Bronchial epithelial cell (primary cell): ENCODE measurements at regions not wholly inside any gene's neighbourhood (a gene's known extent, or its start where the extent isn't known, plus 50 kb on each side); places are given as distances from the start of the nearest gene placed in this dataset.
"Not testable (repeated sequence)": the region's sequence is repeated elsewhere in the genome, so short reads cannot be mapped to it uniquely, and the experiment has no call there.

Experiments used
- DNase-seq: peaks from one replicate; pipeline ENCODE4 v3.0.0-alpha.2; 2010; ENCODE audit warnings: low read depth
- FAIRE-seq: peaks from 2 replicates; lab custom pipeline; 2011; peaks lifted over from hg19 to GRCh38; lab: Jason Lieb, UNC
- H3K27me3 ChIP-seq: 2 replicates; pipeline ENCODE4 v1.5.1; 2011; ENCODE audit warnings: low read length; ENCODE audit not compliant: control insufficient read depth, insufficient read depth
- H3K36me3 ChIP-seq: 2 replicates; pipeline ENCODE4 v1.5.1; 2011; ENCODE audit warnings: low read length; ENCODE audit not compliant: control insufficient read depth, insufficient read depth
- H3K4me3 ChIP-seq: 2 replicates; pipeline ENCODE4 v1.5.1; 2011; ENCODE audit warnings: mild to moderate bottlenecking, low read depth, low read length, control low read depth
- TF ChIP-seq, protein P1 (sequence below): IDR thresholded peaks from 2 replicates; pipeline ENCODE4 v1.5.1; 2011; ENCODE audit warnings: mild to moderate bottlenecking, moderate library complexity, low read length, control low read depth, inconsistent platforms; ENCODE audit not compliant: insufficient read depth, severe bottlenecking

DNA sequence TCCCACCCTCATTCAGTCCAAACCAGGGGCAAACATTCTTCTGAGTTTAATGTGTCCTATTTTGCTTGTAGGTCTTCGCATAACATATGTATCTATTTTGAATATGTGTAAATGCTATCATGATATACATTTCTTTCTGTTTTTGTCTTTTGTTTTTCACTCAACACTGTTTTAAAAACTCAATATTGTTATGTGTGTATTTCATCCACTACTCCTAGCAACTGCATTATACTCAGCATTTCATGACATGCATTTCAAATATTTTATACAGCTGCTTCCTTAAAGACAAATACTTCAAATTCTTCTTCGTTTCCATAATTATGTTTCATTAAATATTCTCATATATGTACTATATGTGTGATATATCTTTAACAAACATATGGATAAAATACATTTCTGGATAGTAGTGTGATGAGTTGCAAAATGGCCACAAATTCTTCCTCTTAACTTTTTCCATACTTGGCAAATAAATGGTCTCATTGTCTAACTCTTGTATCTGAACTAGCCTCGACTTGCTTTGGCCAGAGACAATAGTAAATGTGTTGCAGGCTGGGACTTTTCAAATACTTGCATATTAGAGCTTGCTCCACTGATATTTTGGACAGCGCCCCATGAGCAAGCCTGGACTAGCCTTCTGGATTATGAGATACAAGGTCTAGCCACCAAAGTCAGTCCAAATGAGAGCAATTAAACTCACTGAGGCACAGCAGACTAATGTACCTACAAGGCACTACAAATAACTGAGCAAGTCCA, 539.7 kb upstream of the KCND2 start:
- no peaks in the 10 kb centered on the region for H3K27me3 ChIP-seq
- FAIRE-seq (no peak), DNase-seq (peak; percentile 96)
- H3K4me3 ChIP-seq, result no peak overlapping the region
- H3K36me3 ChIP-seq, result no peaks in the 10 kb centered on the region
- TF ChIP-seq, protein P1, sequence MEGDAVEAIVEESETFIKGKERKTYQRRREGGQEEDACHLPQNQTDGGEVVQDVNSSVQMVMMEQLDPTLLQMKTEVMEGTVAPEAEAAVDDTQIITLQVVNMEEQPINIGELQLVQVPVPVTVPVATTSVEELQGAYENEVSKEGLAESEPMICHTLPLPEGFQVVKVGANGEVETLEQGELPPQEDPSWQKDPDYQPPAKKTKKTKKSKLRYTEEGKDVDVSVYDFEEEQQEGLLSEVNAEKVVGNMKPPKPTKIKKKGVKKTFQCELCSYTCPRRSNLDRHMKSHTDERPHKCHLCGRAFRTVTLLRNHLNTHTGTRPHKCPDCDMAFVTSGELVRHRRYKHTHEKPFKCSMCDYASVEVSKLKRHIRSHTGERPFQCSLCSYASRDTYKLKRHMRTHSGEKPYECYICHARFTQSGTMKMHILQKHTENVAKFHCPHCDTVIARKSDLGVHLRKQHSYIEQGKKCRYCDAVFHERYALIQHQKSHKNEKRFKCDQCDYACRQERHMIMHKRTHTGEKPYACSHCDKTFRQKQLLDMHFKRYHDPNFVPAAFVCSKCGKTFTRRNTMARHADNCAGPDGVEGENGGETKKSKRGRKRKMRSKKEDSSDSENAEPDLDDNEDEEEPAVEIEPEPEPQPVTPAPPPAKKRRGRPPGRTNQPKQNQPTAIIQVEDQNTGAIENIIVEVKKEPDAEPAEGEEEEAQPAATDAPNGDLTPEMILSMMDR, result no peak

DNA sequence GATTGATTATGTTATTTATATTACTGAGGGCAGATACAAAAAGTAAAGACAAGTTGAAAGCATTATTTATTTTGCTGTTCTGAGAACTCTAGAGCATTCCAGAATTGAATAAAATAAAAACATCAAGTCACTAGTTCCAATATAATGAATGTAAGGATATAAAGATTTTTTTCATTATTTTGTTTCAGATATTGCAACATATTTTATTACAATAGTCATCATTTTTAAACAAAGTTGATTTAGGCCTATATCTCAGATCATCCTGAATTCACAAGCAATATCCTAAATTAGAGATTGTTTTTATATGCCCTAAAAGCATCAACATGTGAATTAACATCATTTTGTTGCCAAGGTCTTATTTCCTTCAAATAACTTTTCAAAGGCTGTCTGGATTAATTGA, 535.6 kb upstream of the KCND2 start:
- DNase-seq (no peak), FAIRE-seq (no peak)
- TF ChIP-seq, protein P1, result no peak
- Histone ChIP-seq H3K36me3 (no peaks in the 10 kb centered on the region), H3K27me3 (no peaks in the 10 kb centered on the region), H3K4me3 (no peak overlapping the region)

DNA sequence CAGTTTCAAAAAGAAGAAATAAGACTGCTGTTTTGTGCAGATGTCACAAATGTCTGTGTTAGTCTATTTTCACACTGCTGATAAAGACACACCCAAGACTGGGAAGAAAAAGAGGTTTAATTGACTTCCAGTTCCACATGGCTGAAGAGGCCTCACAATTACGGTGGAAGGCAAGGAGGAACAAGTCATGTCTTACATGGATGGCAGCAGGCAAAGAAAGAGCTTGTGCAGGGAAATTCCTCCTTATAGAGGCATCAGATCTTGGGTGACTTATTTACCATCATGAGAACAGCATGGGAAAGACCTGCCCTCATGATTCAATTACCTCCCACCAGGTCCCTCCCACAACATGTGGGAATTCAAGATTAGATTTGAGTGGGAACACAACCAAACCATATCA, 527.7 kb upstream of the KCND2 start:
- H3K27me3 ChIP-seq, DNase-seq, H3K4me3 ChIP-seq, H3K36me3 ChIP-seq, FAIRE-seq: not testable (repeated sequence)

DNA sequence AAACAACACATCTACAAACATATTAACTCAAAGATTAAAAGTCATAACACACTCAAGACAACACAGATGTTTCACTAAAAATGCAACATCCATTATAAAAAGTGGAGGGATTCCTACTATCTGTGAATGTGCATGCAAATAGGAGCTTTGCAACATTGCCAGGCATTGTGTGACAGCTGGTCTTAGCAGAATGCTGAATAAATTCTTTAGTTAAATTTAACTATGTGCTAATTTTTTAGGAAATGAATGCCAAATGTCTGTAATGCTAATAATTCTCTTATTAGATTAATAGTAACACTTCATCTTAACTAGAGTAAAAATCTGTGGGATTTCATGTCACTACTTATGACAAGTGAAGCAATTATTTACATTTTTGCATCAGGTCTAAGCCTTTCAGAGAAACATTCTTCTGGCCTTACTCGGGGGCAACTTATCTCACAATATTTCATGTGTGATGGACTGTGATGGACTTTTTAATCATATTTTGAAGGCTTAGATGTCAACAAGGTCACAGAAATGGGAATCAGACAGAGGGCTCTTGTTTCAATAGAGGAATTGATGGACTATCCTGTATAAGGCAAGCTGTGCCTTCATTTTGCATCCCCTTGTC, 524.6 kb upstream of the KCND2 start:
- H3K27me3 ChIP-seq, result no peaks in the 10 kb centered on the region
- no peak overlapping the region for H3K4me3 ChIP-seq
- DNase-seq, result no peak
- H3K36me3 ChIP-seq, result no peaks in the 10 kb centered on the region
- TF ChIP-seq, protein P1, result no peak
- FAIRE-seq, result no peak

DNA sequence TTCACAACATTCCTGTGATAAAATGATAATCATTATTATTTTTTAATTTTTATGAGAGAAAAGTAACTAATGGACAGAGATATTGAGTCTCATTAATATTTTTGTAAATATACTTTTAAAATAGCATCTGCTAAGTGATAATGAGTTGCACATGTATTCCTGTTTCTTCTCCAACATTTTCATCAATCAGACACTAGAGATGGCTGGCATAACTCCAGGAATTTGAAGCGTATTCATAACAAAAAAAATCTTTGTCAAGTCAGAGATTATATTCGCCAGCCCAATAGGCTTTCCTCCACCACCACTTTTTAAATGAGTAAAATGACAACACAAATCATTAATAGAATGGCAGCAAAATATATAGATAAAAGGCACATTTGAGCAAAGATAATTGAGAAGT, 524.0 kb upstream of the KCND2 start:
- H3K4me3 ChIP-seq, result no peak overlapping the region
- no peaks in the 10 kb centered on the region for H3K27me3 ChIP-seq
- DNase-seq (no peak), FAIRE-seq (no peak)
- H3K36me3 ChIP-seq, result no peaks in the 10 kb centered on the region
- TF ChIP-seq, protein P1, result no peak

DNA sequence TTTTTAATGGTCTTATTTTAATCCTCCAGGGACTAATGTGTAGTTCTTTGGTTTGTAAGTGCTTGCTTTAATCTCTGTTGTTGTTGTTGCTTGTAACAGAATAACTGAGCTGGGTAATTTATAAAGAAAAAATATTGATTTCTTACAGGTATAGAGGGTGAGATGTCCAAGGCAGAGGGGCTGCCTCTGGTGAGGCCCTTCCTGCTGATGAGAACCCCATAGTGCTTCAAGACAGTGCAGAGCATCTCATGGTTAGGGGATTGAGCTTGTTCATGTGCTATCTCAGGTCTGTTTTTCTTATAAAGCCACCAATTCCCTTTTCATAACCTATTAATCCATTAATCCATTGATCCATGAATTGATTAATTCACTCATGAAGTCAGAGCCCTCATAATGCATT, 516.3 kb upstream of the KCND2 start:
- FAIRE-seq, result no peak
- no peak for DNase-seq
- Histone ChIP-seq H3K27me3 (no peaks in the 10 kb centered on the region), H3K4me3 (no peak overlapping the region), H3K36me3 (no peaks in the 10 kb centered on the region)
- TF ChIP-seq, protein P1, result no peak
